ENCODE measurements at regions not wholly inside any gene's neighbourhood (a gene's known extent, or its start where the extent isn't known, plus 50 kb on each side); places are given as distances from the start of the nearest gene placed in this dataset.

DNA sequence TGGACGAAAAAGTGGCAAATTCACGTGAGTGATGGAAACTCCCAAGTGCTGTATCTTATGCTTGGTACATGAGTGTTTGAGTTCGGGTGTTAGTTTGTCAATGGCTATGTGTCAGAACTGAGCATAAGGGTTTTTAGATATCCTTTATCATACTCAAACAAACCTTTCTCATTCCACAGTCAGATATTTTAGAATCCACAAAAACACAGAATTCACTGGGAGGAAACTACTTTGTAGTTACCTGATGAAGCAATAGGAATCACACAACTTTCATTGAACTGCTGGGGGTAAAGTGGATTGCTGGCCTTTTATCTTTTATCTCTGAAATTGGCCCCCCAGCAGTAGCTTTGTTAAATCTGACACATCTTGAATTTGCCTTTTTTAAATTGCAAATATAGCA is 64.0 kb downstream of the DKK1 start:
- TF ChIP-seq CTCF (IDR thresholded peaks at IDR 0.05; ENCODE audit: borderline replicate concordance, extremely low read depth, low read length, poor library complexity, severe bottlenecking): no peak
- no peak for TF ChIP-seq EZH2 (IDR thresholded peaks at IDR 0.05; ENCODE audit: borderline replicate concordance, low read depth, low read length, severe bottlenecking)

Data from DND-41 (cell line).